Endothelial cell of umbilical vein (primary cell): ENCODE measurements at regions not wholly inside any gene's neighbourhood (a gene's known extent, or its start where the extent isn't known, plus 50 kb on each side); places are given as distances from the start of the nearest gene placed in this dataset.
"Not testable (repeated sequence)": the region's sequence is repeated elsewhere in the genome, so short reads cannot be mapped to it uniquely, and the experiment has no call there.

Experiments used
- BruUV-seq: library from RNA; stranded (reverse); fragments of 400-500 nt; replicated peaks from 2 replicates; lab custom pipeline; 2021; lab: Mats Ljungman, UMichigan
- CTCF ChIA-PET: fragments of 300-600, 350-600 bp; sonication (Branson Sonifier 250); formaldehyde crosslinking; loops from one replicate; lab custom pipeline; 2021; ENCODE audit warnings: antibody characterized with exemption, inconsistent platforms; lab: Charles Lee
- POLR2A ChIA-PET: fragments of 300-600, 350-600 bp; sonication (Branson Sonifier 250); formaldehyde crosslinking; loops from one replicate; lab custom pipeline; 2021; ENCODE audit warnings: antibody characterized with exemption, inconsistent platforms; lab: Charles Lee
- DNase-seq: peaks from one replicate; pipeline ENCODE4 v3.0.0-alpha.2; 2011; ENCODE audit warnings: low read depth, low spot score
- FAIRE-seq: peaks from 2 replicates; lab custom pipeline; 2011; peaks lifted over from hg19 to GRCh38; lab: Jason Lieb, UNC
- H2AFZ ChIP-seq: 2 replicates; pipeline ENCODE4 v1.6.0; 2012; ENCODE audit warnings: low read depth, low read length, control low read depth, inconsistent platforms
- H3K27ac ChIP-seq: 2 replicates; pipeline ENCODE4 v1.5.1; 2011; ENCODE audit warnings: low read depth, mild to moderate bottlenecking, control low read depth, low read length, moderate library complexity; ENCODE audit not compliant: insufficient read depth
- H3K27me3 ChIP-seq, 2 experiments: 2 replicates each; pipeline versions ENCODE4 v1.6.0 to v1.6.1; 2011; ENCODE audit warnings: low read length in 2 of 2, mixed read lengths in 1 of 2; ENCODE audit not compliant: control insufficient read depth in 2 of 2, insufficient read depth in 2 of 2
- H3K36me3 ChIP-seq, 2 experiments: 2 replicates in 1 of 2; 3 replicates in 1 of 2; pipeline ENCODE4 v1.5.1; 2011; ENCODE audit warnings: low read length in 2 of 2, mild to moderate bottlenecking in 1 of 2, moderate library complexity in 1 of 2; ENCODE audit not compliant: control insufficient read depth in 2 of 2, insufficient read depth in 2 of 2; ENCODE audit errors: extremely low read depth in 1 of 2
- H3K4me1 ChIP-seq: 3 replicates; pipeline ENCODE4 v1.5.1; 2011; ENCODE audit warnings: mild to moderate bottlenecking, low read length; ENCODE audit not compliant: control insufficient read depth, insufficient read depth; ENCODE audit errors: extremely low read depth
- H3K4me2 ChIP-seq: 2 replicates; pipeline ENCODE4 v1.6.1; 2011; ENCODE audit warnings: low read length, control low read depth, mixed read lengths; ENCODE audit not compliant: insufficient read depth
- H3K4me3 ChIP-seq, 3 experiments: fragments of 200-600 bp in 1 of 3; sonication (generic), shearing (Covaris generic) in 1 of 3; replicated peaks in 1 of 3; 2 replicates each; pipeline ENCODE4 v1.5.1; 2011 to 2016; ENCODE audit warnings: control low read depth in 3 of 3, low read length in 3 of 3, mild to moderate bottlenecking in 2 of 3, inconsistent platforms in 1 of 3, low read depth in 1 of 3, moderate library complexity in 1 of 3; ENCODE audit not compliant: insufficient read depth in 1 of 3
- H3K79me2 ChIP-seq: 2 replicates; pipeline ENCODE4 v1.6.0; 2012; ENCODE audit warnings: low read length, inconsistent platforms; ENCODE audit not compliant: control insufficient read depth, insufficient read depth
- H3K9ac ChIP-seq: replicated peaks from 2 replicates; pipeline ENCODE3; 2011; ENCODE audit warnings: low read length, control low read depth; ENCODE audit not compliant: insufficient read depth; ENCODE audit errors: extremely low read depth
- H3K9me1 ChIP-seq: replicated peaks from 3 replicates; pipeline ENCODE4 v1.6.0; 2011; ENCODE audit warnings: mild to moderate bottlenecking, low read length; ENCODE audit not compliant: control insufficient read depth, insufficient read depth; ENCODE audit errors: extremely low read depth
- H3K9me3 ChIP-seq: replicated peaks from 2 replicates; pipeline ENCODE4 v1.5.1; 2012; ENCODE audit warnings: low read length, inconsistent platforms; ENCODE audit not compliant: control insufficient read depth, insufficient read depth
- H4K20me1 ChIP-seq: replicated peaks from 2 replicates; pipeline ENCODE3; 2011; ENCODE audit warnings: mild to moderate bottlenecking, low read length; ENCODE audit not compliant: control insufficient read depth, insufficient read depth; ENCODE audit errors: extremely low read depth
- CTCF ChIP-seq, 2 donors: IDR thresholded peaks; 1 replicate in 1 of 2; 2 replicates in 1 of 2; pipeline ENCODE4 v1.5.1; 2011; ENCODE audit warnings: low read length in 2 of 2, mild to moderate bottlenecking in 2 of 2, moderate library complexity in 2 of 2, control low read depth in 1 of 2, inconsistent platforms in 1 of 2, low read depth in 1 of 2; ENCODE audit not compliant: insufficient read depth in 1 of 2; ENCODE audit errors: extremely low read depth in 1 of 2
- EZH2 ChIP-seq: IDR thresholded peaks from 2 replicates; pipeline ENCODE4 v1.6.1; 2012; ENCODE audit warnings: borderline replicate concordance, low read depth, mild to moderate bottlenecking, moderate library complexity, low read length, inconsistent platforms; ENCODE audit not compliant: severe bottlenecking
- FOS ChIP-seq: IDR thresholded peaks from 2 replicates; pipeline ENCODE4 v1.6.1; 2011; ENCODE audit warnings: mild to moderate bottlenecking, low read length, moderate library complexity, borderline replicate concordance; ENCODE audit not compliant: insufficient read depth
- GATA2 ChIP-seq: IDR thresholded peaks from 2 replicates; pipeline ENCODE4 v1.7.0; 2011; ENCODE audit warnings: low read depth, mild to moderate bottlenecking, moderate library complexity, mixed read lengths, low read length; ENCODE audit not compliant: insufficient read length, insufficient read depth
- JUN ChIP-seq: IDR thresholded peaks from 2 replicates; pipeline ENCODE4 v1.6.1; 2011; ENCODE audit warnings: borderline replicate concordance, low read depth; ENCODE audit not compliant: insufficient read length, insufficient read depth
- MAX ChIP-seq: IDR thresholded peaks from 2 replicates; pipeline ENCODE4 v1.6.1; 2011; ENCODE audit not compliant: insufficient read depth, insufficient read length
- MYC ChIP-seq: IDR thresholded peaks from one replicate; pipeline ENCODE4 v1.6.1; 2011; ENCODE audit warnings: mild to moderate bottlenecking, low read depth, low read length
- POLR2A ChIP-seq: IDR thresholded peaks from 2 replicates; pipeline ENCODE4 v1.6.1; 2012; ENCODE audit warnings: low read depth, mild to moderate bottlenecking, control low read depth, low read length
- POLR2AphosphoS5 ChIP-seq: IDR thresholded peaks from 2 replicates; pipeline ENCODE4 v1.6.1; 2012; ENCODE audit warnings: low read depth, mild to moderate bottlenecking, control low read depth, low read length, moderate library complexity; ENCODE audit not compliant: insufficient read depth
- dilution Hi-C: fragments of 300-500 bp; cut with MboI; formaldehyde crosslinking; loops from one replicate; pipeline ENCODE4 v1.15.0; 2019; ENCODE audit warnings: low sequenced_read_pairs; ENCODE audit not compliant: extremely low pct_ligation_motif_present
- intact Hi-C: fragments of 100-400 bp; cut with micrococcal nuclease; formaldehyde crosslinking; loops from one replicate; pipeline ENCODE4 v1.10.0; 2022

DNA sequence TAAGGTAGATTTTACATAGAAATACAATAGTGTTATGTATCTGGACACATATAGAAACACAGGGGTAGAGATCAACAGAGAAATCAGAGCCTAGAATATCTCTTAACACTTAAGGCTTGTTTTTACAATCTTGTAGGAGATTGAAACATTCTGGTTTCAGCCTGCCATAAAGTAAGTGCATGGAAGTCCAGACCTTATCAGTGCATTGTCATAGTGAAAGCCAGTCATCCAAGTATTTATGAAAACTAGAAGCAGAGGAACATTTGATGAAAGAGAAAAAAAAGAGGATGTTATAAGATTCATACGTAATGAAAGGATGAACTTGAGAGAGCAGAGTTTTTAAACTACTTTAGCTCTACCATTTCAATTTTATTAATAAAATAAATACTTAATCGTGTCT lies 194.3 kb upstream of the TRPC7 start:
- ChIA-PET POLR2A (no interaction called here), CTCF (interaction anchor here (1.2 kb wide), 1 partner anchor 14 kb away, joined by 3 read pairs; no protein-coding TSS in a partner anchor)
- H2AFZ ChIP-seq, result no peak overlapping the region
- dilution Hi-C loops, result no loop called here
- DNase-seq (no peak), FAIRE-seq (no peak)
- no peaks in the 10 kb centered on the region for H3K9me3 ChIP-seq
- H4K20me1 ChIP-seq, result no peaks in the 10 kb centered on the region
- H3K9me1 ChIP-seq, result no peaks in the 10 kb centered on the region
- peaks cover 0 to 8% of the 10 kb centered on the region in 2 experiments for H3K27me3 ChIP-seq
- TF ChIP-seq MYC, result no peak
- no peak for TF ChIP-seq CTCF (IDR thresholded peaks at IDR 0.05; ENCODE audit: extremely low read depth in 1 of 2, insufficient read depth in 1 of 2, low read depth in 1 of 2, low read length in 2 of 2)
- no peak for TF ChIP-seq GATA2
- no peak for TF ChIP-seq EZH2
- TF ChIP-seq JUN, result no peak
- no peak for TF ChIP-seq MAX
- TF ChIP-seq FOS, result no peak
- no peak for TF ChIP-seq POLR2AphosphoS5
- TF ChIP-seq POLR2A, result no peak
- H3K27ac ChIP-seq, result no peak overlapping the region
- H3K36me3 ChIP-seq, result no peaks in the 10 kb centered on the region
- no peaks in the 10 kb centered on the region for H3K4me1 ChIP-seq
- H3K79me2 ChIP-seq, result no peaks in the 10 kb centered on the region
- H3K9ac ChIP-seq, result no peak overlapping the region
- H3K4me2 ChIP-seq, result no peak overlapping the region
- H3K4me3 ChIP-seq, result no peak overlapping the region
- intact Hi-C loops, result no loop called here
- no TSS peak for BruUV-seq

DNA sequence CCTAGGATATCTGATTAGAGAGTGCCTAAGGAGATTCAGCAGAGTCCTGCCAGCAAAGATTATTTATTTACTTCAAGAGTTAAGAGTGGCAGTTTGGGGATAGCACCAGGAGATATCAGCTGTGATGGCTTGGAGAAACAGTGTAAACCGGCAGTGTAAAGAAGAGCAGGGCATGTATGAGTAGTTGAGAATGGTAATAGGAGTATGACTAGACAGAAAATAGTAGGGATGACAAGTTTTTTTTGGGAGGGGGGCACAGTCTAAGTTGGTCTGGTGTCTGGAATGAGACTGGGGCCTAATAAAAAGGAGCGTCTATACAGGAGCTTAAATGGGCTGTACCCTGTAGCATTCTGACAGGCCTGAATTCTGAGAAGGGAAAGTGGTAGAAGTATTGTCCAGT lies 181.8 kb upstream of the TRPC7 start:
- POLR2A ChIA-PET, H3K4me3 ChIP-seq, CTCF ChIA-PET, BruUV-seq, H3K9me1 ChIP-seq, DNase-seq, H3K4me2 ChIP-seq, dilution Hi-C loops, H2AFZ ChIP-seq, H3K36me3 ChIP-seq, FAIRE-seq, intact Hi-C loops, H3K79me2 ChIP-seq, H3K27ac ChIP-seq, H3K27me3 ChIP-seq, H3K9ac ChIP-seq, H3K4me1 ChIP-seq, H3K9me3 ChIP-seq, H4K20me1 ChIP-seq: not testable (repeated sequence)

DNA sequence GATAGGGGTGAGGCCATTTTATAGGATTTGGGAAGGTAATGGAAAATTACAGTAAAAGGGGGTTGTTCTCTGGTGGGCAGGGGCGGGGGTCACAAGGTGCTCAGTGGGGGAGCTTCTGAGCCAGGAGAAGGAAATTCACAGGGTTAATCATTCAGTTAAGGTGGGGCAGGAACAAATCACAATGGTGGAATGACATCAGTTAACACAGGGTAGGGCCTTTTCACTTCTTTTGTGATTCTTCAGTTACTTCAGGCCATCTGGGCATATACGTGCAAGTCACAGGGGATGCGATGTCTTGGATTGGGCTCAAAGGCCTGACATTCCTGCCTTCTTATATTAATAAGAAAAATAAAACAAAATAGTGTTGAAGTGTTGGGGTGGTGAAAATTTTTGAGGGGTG lies 181.1 kb upstream of the TRPC7 start:
- POLR2A ChIA-PET, H2AFZ ChIP-seq, H3K27me3 ChIP-seq, H3K27ac ChIP-seq, DNase-seq, H3K9ac ChIP-seq, H3K36me3 ChIP-seq, H3K4me3 ChIP-seq, intact Hi-C loops, H4K20me1 ChIP-seq, H3K4me1 ChIP-seq, dilution Hi-C loops, BruUV-seq, H3K79me2 ChIP-seq, FAIRE-seq, H3K9me3 ChIP-seq, H3K4me2 ChIP-seq, H3K9me1 ChIP-seq: not testable (repeated sequence)
- CTCF ChIA-PET, result interaction anchor here (0.8 kb wide), 1 partner anchor 10 kb away, joined by 3 read pairs; no protein-coding TSS in a partner anchor
